SU-DHL-6 (cell line): ENCODE measurements at regions not wholly inside any gene's neighbourhood (a gene's known extent, or its start where the extent isn't known, plus 50 kb on each side); places are given as distances from the start of the nearest gene placed in this dataset.

Experiments
- EZH2phosphoT487 ChIP-seq: fragments of 200-600 bp; sonication (generic), shearing (Covaris generic); conservative IDR thresholded peaks from 2 replicates; pipeline ENCODE4 v1.6.1; 2018; ENCODE audit warnings: mild to moderate bottlenecking, antibody characterized with exemption, low read length, moderate library complexity, mixed read lengths
- TF ChIP-seq, protein P1 (sequence below): fragments of 200-600 bp; sonication (generic); IDR thresholded peaks from one replicate; pipeline ENCODE4 v1.5.1; 2017; ENCODE audit warnings: antibody characterized with exemption, mild to moderate bottlenecking, low read length, moderate library complexity; ENCODE audit not compliant: insufficient read depth, poor library complexity, severe bottlenecking

DNA sequence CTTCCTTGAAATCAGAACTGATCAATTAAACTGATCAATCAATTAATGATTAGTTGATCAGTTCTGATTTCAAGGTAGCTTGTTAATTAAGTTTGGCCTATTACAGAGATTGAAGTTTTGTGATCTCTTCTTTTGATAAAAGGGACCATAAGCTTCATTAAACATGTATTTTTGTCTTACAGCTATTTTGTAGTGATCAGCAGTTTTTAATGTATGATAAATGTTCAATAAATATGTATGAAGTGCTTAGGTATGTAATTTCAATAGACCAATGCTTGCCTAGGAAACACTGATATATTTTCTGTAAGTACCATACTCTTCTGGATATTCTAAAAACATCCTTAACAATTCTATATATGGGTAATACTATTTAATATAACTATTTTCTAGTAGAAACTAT lies 569.6 kb downstream of the BRINP3 start:
- TF ChIP-seq, protein P1, sequence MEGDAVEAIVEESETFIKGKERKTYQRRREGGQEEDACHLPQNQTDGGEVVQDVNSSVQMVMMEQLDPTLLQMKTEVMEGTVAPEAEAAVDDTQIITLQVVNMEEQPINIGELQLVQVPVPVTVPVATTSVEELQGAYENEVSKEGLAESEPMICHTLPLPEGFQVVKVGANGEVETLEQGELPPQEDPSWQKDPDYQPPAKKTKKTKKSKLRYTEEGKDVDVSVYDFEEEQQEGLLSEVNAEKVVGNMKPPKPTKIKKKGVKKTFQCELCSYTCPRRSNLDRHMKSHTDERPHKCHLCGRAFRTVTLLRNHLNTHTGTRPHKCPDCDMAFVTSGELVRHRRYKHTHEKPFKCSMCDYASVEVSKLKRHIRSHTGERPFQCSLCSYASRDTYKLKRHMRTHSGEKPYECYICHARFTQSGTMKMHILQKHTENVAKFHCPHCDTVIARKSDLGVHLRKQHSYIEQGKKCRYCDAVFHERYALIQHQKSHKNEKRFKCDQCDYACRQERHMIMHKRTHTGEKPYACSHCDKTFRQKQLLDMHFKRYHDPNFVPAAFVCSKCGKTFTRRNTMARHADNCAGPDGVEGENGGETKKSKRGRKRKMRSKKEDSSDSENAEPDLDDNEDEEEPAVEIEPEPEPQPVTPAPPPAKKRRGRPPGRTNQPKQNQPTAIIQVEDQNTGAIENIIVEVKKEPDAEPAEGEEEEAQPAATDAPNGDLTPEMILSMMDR: no peak
- no peak for TF ChIP-seq EZH2phosphoT487
